SK-N-SH treated with all-trans-retinoic acid at 6 μM for 48 hours (cell line): ENCODE measurements at regions not wholly inside any gene's neighbourhood (a gene's known extent, or its start where the extent isn't known, plus 50 kb on each side); places are given as distances from the start of the nearest gene placed in this dataset.

Experiments
- ARNTL ChIP-seq: fragments of 450-650 bp; formaldehyde crosslinking; IDR thresholded peaks from 2 replicates; pipeline ENCODE4 v1.5.0; 2020; ENCODE audit warnings: low read depth, mild to moderate bottlenecking, moderate library complexity, borderline replicate concordance
- BACH2 ChIP-seq: fragments of 250-450 bp; sonication (Bioruptor Pico); IDR thresholded peaks from 2 replicates; pipeline ENCODE4 v1.9.0; 2021; ENCODE audit warnings: mild to moderate bottlenecking, borderline replicate concordance
- CREB5 ChIP-seq: fragments of 250-450 bp; sonication (Bioruptor Pico); IDR thresholded peaks from 2 replicates; pipeline ENCODE4 v1.5.1; 2020; ENCODE audit warnings: low read depth, mild to moderate bottlenecking, moderate library complexity
- ESRRG ChIP-seq: fragments of 250-450 bp; sonication (Bioruptor Pico); IDR thresholded peaks from 2 replicates; pipeline ENCODE4 v1.6.1; 2021; ENCODE audit warnings: mild to moderate bottlenecking
- ISL1 ChIP-seq: fragments of 250-450 bp; sonication (Bioruptor Pico); IDR thresholded peaks from 2 replicates; pipeline ENCODE4 v2.1.2; 2022; ENCODE audit warnings: mild to moderate bottlenecking, moderate library complexity
- ZFP30 ChIP-seq: fragments of 450-650 bp; formaldehyde crosslinking; IDR thresholded peaks from 2 replicates; pipeline ENCODE4 v1.5.0; 2022; ENCODE audit warnings: mild to moderate bottlenecking, moderate library complexity

GRCh38 chr4:60718874-60719273 is 481.3 kb upstream of the ADGRL3 start:
- TF ChIP-seq ISL1 (CRISPR knock-in tag) (no peak), BACH2 (no peak), ESRRG (no peak), ARNTL (no peak), CREB5 (CRISPR knock-in tag) (no peak), ZFP30 (CRISPR knock-in tag) (no peak)
